GM23248 (cell line): ENCODE measurements at regions not wholly inside any gene's neighbourhood (a gene's known extent, or its start where the extent isn't known, plus 50 kb on each side); places are given as distances from the start of the nearest gene placed in this dataset.

ENCODE experiments used
- EZH2 ChIP-seq: fragments of 200-600 bp; sonication (generic); IDR thresholded peaks from 2 replicates; pipeline ENCODE4 v1.6.1; 2018; ENCODE audit warnings: antibody characterized with exemption, mild to moderate bottlenecking; ENCODE audit not compliant: insufficient read depth, poor library complexity, severe bottlenecking
- EZH2phosphoT487 ChIP-seq: fragments of 200-600 bp; sonication (generic); IDR thresholded peaks from 2 replicates; pipeline ENCODE4 v1.6.1; 2018; ENCODE audit warnings: antibody characterized with exemption, moderate library complexity, mild to moderate bottlenecking, low read depth; ENCODE audit not compliant: insufficient read depth

GRCh38 chr16:50479771-50480170 lies 68.4 kb upstream of the NKD1 start:
- no peak for TF ChIP-seq EZH2phosphoT487
- TF ChIP-seq EZH2 = no peak
